ENCODE measurements at regions not wholly inside any gene's neighbourhood (a gene's known extent, or its start where the extent isn't known, plus 50 kb on each side); places are given as distances from the start of the nearest gene placed in this dataset.

DNA sequence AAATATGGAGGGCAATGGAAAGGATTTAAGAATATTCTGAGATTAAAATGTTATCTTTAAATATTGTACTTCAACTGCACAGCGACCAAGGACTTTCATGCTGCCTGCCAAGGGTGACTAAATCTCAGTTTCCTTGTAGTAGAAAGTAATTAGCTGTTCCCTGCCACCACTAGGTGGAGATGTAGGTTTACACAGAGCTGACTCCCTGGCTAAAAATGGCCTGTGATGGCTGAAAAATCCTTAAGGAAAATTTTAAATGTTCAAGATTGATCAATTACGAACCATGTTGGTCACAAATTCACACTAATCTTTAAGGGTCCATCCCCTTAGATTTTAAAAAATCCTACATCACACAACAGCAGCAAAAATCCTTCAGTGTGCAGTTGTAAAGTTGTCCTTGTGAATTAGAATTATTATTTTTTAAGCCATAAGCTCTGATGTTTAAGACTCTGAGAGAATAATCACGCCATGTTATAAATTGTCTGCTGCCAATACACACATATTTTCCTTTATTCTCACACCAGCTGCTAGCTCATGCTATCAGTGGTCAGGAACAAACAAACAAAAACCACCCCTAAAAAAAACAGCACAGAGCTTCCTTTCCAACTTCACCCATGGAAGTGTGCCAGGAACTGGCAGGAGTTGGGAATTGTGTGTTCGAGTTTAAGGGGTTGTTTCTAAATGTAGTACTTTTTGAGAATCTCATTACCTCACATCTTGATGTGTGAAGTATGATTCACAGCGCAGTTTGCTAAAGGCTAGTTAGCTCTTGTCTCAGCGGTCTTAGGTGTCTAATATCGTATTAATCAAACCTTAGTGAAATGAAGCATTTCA, 399.8 kb downstream of the TMEM182 start:
- H3K36me3 ChIP-seq (replicated peaks in 1 of 2), result no peaks in the 10 kb centered on the region
- H3K27ac ChIP-seq, result no peak overlapping the region
- H3K4me3 ChIP-seq, result no peak overlapping the region
- no peaks in the 10 kb centered on the region for H3K27me3 ChIP-seq
- no peaks in the 10 kb centered on the region for H3K4me1 ChIP-seq (replicated peaks in 1 of 2)
- peak in 6 of 7 donors; percentile 19 to 53 (median 30) for DNase-seq
- TF ChIP-seq, protein P1, sequence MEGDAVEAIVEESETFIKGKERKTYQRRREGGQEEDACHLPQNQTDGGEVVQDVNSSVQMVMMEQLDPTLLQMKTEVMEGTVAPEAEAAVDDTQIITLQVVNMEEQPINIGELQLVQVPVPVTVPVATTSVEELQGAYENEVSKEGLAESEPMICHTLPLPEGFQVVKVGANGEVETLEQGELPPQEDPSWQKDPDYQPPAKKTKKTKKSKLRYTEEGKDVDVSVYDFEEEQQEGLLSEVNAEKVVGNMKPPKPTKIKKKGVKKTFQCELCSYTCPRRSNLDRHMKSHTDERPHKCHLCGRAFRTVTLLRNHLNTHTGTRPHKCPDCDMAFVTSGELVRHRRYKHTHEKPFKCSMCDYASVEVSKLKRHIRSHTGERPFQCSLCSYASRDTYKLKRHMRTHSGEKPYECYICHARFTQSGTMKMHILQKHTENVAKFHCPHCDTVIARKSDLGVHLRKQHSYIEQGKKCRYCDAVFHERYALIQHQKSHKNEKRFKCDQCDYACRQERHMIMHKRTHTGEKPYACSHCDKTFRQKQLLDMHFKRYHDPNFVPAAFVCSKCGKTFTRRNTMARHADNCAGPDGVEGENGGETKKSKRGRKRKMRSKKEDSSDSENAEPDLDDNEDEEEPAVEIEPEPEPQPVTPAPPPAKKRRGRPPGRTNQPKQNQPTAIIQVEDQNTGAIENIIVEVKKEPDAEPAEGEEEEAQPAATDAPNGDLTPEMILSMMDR (IDR thresholded peaks at IDR 0.05), result peak; percentile 48 to 64 (median 56)
- TF ChIP-seq POLR2A (IDR thresholded peaks at IDR 0.05), result no peak
- H3K9me3 ChIP-seq (replicated peaks in 1 of 3), result no peaks in the 10 kb centered on the region
- intact Hi-C loops (cut with DNase I), result loop anchor here in 1 of 2 donors (10.0 kb wide), 1 partner anchor 1703 kb away; no protein-coding TSS in a partner anchor
- WGBS, 4 donors, result 41 to 43% (median 42%) methylated on average over 7 of the region's 7 CpGs

DNA sequence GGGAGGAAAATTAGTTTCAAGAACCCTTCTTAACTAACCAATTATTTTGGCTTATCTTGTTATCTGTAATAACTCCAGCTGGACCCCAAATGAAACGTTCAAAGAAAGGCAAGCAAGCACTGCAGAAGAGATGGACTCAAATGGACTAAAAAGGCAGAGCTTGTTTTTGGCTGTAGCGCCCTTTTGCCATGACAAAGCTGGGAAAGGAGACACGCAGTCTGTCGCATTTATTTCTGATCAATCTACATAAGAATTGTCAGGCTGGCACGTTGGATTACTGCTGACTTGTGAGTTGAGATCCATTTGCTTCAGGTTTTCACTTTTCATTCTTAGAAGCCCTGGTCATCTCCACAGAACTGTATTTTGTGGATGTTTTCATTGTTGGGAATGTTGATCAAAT, 402.9 kb downstream of the TMEM182 start:
- DNase-seq, result no peak
- intact Hi-C loops (cut with DNase I), result loop anchor here in 1 of 2 donors (10.0 kb wide), 1 partner anchor 1700 kb away; no protein-coding TSS in a partner anchor

DNA sequence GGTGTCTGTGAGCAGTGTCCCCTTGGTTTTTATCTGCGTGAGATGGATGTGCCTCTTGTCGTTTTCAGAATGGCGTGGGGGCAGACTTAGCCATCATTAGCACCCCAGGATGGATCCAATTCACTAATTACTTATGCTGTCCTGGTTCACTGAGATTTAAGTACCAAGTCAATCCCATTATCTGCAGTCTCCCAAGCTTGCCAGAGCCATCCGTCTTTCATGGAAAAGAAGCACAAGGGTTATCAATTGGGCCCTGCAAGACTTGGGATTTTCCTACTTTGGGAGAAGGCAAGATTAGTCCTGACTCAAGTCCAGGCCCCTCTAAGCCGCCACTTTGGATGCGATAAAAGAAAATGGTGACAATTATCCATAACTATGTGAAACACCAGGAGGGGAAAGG, 404.0 kb downstream of the TMEM182 start:
- Histone ChIP-seq H3K4me1 (replicated peaks in 1 of 2) (no peaks in the 10 kb centered on the region), H3K4me3 (no peak overlapping the region), H3K27me3 (no peaks in the 10 kb centered on the region), H3K36me3 (replicated peaks in 1 of 2) (no peaks in the 10 kb centered on the region), H3K27ac (no peak overlapping the region), H3K9me3 (replicated peaks in 1 of 3) (no peaks in the 10 kb centered on the region)
- DNase-seq, result no peak
- TF ChIP-seq, protein P1 (IDR thresholded peaks at IDR 0.05), result no peak
- TF ChIP-seq POLR2A (IDR thresholded peaks at IDR 0.05), result no peak
- intact Hi-C loops (cut with DNase I), result loop anchor here in 1 of 2 donors (10.0 kb wide), 1 partner anchor 1699 kb away; no protein-coding TSS in a partner anchor
- 58 to 82% (median 70%) methylated on average over 6 of the region's 6 CpGs for WGBS, 4 donors

More for the DNA sequence above, 402.9 kb downstream of the TMEM182 start:
- 58 to 68% (median 61%) methylated on average over 5 of the region's 5 CpGs for WGBS, 4 donors
- Histone ChIP-seq H3K27ac (no peak overlapping the region), H3K4me1 (replicated peaks in 1 of 2) (no peaks in the 10 kb centered on the region), H3K27me3 (no peaks in the 10 kb centered on the region), H3K9me3 (replicated peaks in 1 of 3) (no peaks in the 10 kb centered on the region), H3K36me3 (replicated peaks in 1 of 2) (no peaks in the 10 kb centered on the region), H3K4me3 (no peak overlapping the region)
- TF ChIP-seq, protein P1 (IDR thresholded peaks at IDR 0.05), result no peak
- no peak for TF ChIP-seq POLR2A (IDR thresholded peaks at IDR 0.05)

DNA sequence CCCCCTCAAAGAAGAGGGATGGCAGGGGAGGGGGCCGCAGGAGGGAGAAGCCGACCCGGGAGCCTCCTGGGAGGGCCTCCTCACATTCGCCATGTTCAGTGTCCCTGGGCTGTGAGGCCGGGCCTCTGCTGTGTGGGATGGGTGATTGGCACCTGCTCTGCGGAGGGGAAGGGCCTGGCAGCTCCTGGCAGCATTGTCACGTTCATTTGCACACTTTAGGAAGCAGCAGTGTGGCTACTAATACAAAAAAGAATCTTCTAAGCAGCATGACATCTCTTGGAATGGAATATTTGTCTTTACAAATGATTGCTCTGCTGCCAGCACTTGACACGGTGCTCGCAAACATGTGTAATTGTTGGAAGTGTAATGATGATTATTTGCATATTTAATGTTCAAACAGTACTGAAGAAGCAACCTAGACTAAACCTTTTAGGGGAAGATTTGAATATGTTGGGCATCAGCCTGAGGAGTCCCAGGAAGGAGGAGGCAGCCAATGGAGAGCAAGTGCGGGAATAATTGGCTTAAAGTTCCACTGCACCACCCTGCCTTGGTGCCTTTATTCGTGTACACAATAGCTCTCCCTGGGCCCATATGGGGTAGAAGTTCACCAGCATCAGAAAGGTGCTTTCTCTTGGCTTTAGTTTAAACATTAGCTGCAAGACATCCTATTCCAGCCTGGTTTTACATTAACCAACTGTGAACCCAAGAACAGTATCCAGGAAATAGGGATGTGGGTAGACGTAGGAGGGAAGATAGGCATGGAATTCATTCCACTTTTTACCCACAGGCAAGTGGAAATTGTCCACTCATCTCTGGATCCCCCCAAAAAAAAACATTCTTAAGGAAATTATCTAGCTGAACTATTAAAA, 404.9 kb downstream of the TMEM182 start:
- no peaks in the 10 kb centered on the region for H3K9me3 ChIP-seq (replicated peaks in 1 of 3)
- no peaks in the 10 kb centered on the region for H3K36me3 ChIP-seq (replicated peaks in 1 of 2)
- H3K4me3 ChIP-seq, result no peak overlapping the region
- DNase-seq, result no peak
- intact Hi-C loops (cut with DNase I), result loop anchor here in 1 of 2 donors (10.0 kb wide), 1 partner anchor 1698 kb away; no protein-coding TSS in a partner anchor
- no peaks in the 10 kb centered on the region for H3K4me1 ChIP-seq (replicated peaks in 1 of 2)
- no peak for TF ChIP-seq POLR2A (IDR thresholded peaks at IDR 0.05)
- TF ChIP-seq, protein P1 (IDR thresholded peaks at IDR 0.05), result no peak
- no peaks in the 10 kb centered on the region for H3K27me3 ChIP-seq
- 68 to 79% (median 71%) methylated on average over 8 to 12 of the region's 12 CpGs for WGBS, 4 donors
- no peak overlapping the region for H3K27ac ChIP-seq

Measured in adrenal gland (tissue), 9 donors.